GM23338 (cell line): ENCODE measurements at regions not wholly inside any gene's neighbourhood (a gene's known extent, or its start where the extent isn't known, plus 50 kb on each side); places are given as distances from the start of the nearest gene placed in this dataset.

Source experiments
- ATAC-seq: fragments of 200-7000 bp; cut with Tn5 transposase; 3 replicates; pipeline ENCODE4 v1.9.1; 2020
- DNase-seq: peaks from one replicate; pipeline ENCODE4 v3.0.0-alpha.2; 2015; ENCODE audit warnings: low spot score
- H2AFZ ChIP-seq: fragments of 200-600 bp; sonication (generic); 2 replicates; pipeline ENCODE4 v1.8.0; 2016; ENCODE audit warnings: antibody characterized with exemption, mild to moderate bottlenecking, moderate library complexity
- H3F3A ChIP-seq: fragments of 200-600 bp; sonication (generic); replicated peaks from 2 replicates; pipeline ENCODE4 v1.8.0; 2017; ENCODE audit warnings: antibody characterized with exemption, mixed run types, low read depth
- H3K27ac ChIP-seq: fragments of 200-600 bp; sonication (generic); 2 replicates; pipeline ENCODE4 v1.6.1; 2016; ENCODE audit warnings: low read depth
- H3K27me3 ChIP-seq: fragments of 200-600 bp; sonication (generic); 2 replicates; pipeline ENCODE4 v1.8.0; 2016; ENCODE audit warnings: mild to moderate bottlenecking, mixed run types, moderate library complexity; ENCODE audit not compliant: insufficient read depth
- H3K36me3 ChIP-seq: fragments of 200-600 bp; sonication (generic); 2 replicates; pipeline ENCODE4 v1.8.0; 2016; ENCODE audit warnings: mild to moderate bottlenecking; ENCODE audit not compliant: insufficient read depth
- H3K4me1 ChIP-seq: fragments of 200-600 bp; sonication (generic); 2 replicates; pipeline ENCODE4 v1.8.0; 2016; ENCODE audit warnings: mild to moderate bottlenecking, moderate library complexity; ENCODE audit not compliant: insufficient read depth
- H3K4me2 ChIP-seq: fragments of 200-600 bp; sonication (generic); 2 replicates; pipeline ENCODE4 v1.7.1; 2017; ENCODE audit warnings: mixed run types
- H3K4me3 ChIP-seq: fragments of 200-600 bp; sonication (generic); 2 replicates; pipeline ENCODE4 v1.6.1; 2016; ENCODE audit warnings: mixed run types
- H3K79me2 ChIP-seq: fragments of 200-600 bp; sonication (generic); replicated peaks from 2 replicates; pipeline ENCODE4 v1.8.0; 2017; ENCODE audit warnings: mild to moderate bottlenecking; ENCODE audit not compliant: insufficient read depth
- H3K9me2 ChIP-seq: fragments of 200-600 bp; sonication (generic); 2 replicates; pipeline ENCODE4 v1.8.0; 2017; ENCODE audit not compliant: insufficient read depth
- H4K20me1 ChIP-seq: fragments of 200-600 bp; sonication (generic); replicated peaks from 2 replicates; pipeline ENCODE4 v1.8.0; 2017; ENCODE audit warnings: mild to moderate bottlenecking; ENCODE audit not compliant: insufficient read depth
- H3K27ac Mint-ChIP-seq: 2 replicates; pipeline ENCODE4 v1.8.0; 2020; ENCODE audit warnings: inconsistent platforms, mild to moderate bottlenecking, moderate library complexity, mixed read lengths
- H3K27me3 Mint-ChIP-seq: 3 replicates; pipeline ENCODE4 v1.8.0; 2022; ENCODE audit warnings: low read depth, mild to moderate bottlenecking, moderate library complexity, mixed read lengths, inconsistent platforms; ENCODE audit not compliant: insufficient read depth, poor library complexity
- H3K36me3 Mint-ChIP-seq: 3 replicates; pipeline ENCODE4 v1.8.0; 2021; ENCODE audit warnings: low read depth, mild to moderate bottlenecking, inconsistent platforms, moderate library complexity, mixed read lengths
- H3K4me1 Mint-ChIP-seq: 3 replicates; pipeline ENCODE4 v1.8.0; 2020; ENCODE audit warnings: mild to moderate bottlenecking, inconsistent platforms, mixed read lengths
- H3K4me3 Mint-ChIP-seq: 3 replicates; pipeline ENCODE4 v1.8.0; 2021; ENCODE audit warnings: moderate library complexity, mild to moderate bottlenecking, inconsistent platforms, mixed read lengths
- H3K9me3 Mint-ChIP-seq: 3 replicates; pipeline ENCODE4 v1.8.0; 2020; ENCODE audit warnings: moderate library complexity, mild to moderate bottlenecking, inconsistent platforms, mixed read lengths
- CREB1 ChIP-seq: fragments of 250-450 bp; sonication (Bioruptor Pico); IDR thresholded peaks from 2 replicates; pipeline ENCODE4 v1.5.0; 2020; ENCODE audit warnings: low read depth, mild to moderate bottlenecking, moderate library complexity
- ETS1 ChIP-seq: IDR thresholded peaks from 2 replicates; pipeline ENCODE4 v1.6.1; 2016; ENCODE audit warnings: antibody characterized with exemption
- NANOG ChIP-seq: IDR thresholded peaks from 2 replicates; pipeline ENCODE4 v1.6.1; 2016; ENCODE audit warnings: antibody characterized with exemption, borderline replicate concordance
- POLR2AphosphoS5 ChIP-seq: IDR thresholded peaks from 2 replicates; pipeline ENCODE4 v1.6.1; 2016; ENCODE audit warnings: antibody characterized with exemption, low read depth
- REST ChIP-seq: IDR thresholded peaks from one replicate; pipeline ENCODE4 v1.6.1; 2018; ENCODE audit warnings: antibody characterized with exemption; ENCODE audit not compliant: unreplicated experiment
- STAT1 ChIP-seq: IDR thresholded peaks from one replicate; pipeline ENCODE4 v1.6.1; 2016; ENCODE audit warnings: antibody characterized with exemption; ENCODE audit not compliant: unreplicated experiment
- ZNF331 ChIP-seq: fragments of 250-450 bp; sonication (Bioruptor Pico); IDR thresholded peaks from 2 replicates; pipeline ENCODE4 v1.5.0; 2020; ENCODE audit warnings: low read depth, mild to moderate bottlenecking, moderate library complexity
- TF ChIP-seq, protein P1 (sequence below), 2 experiments: fragments of 200-600 bp in 1 of 2; sonication (generic) in 1 of 2; conservative IDR thresholded peaks; 2 replicates each; pipeline versions ENCODE4 v1.5.1 to v1.6.1; 2016 to 2017; ENCODE audit warnings: antibody characterized with exemption in 2 of 2, low read depth in 2 of 2, mild to moderate bottlenecking in 2 of 2, moderate library complexity in 1 of 2

- Histone ChIP-seq H3K4me2 (no peak overlapping the region), H3K27me3 (no peaks in the 10 kb centered on the region), H4K20me1 (no peaks in the 10 kb centered on the region), H3K36me3 (no peaks in the 10 kb centered on the region), H3K79me2 (no peaks in the 10 kb centered on the region), H3K9me2 (no peaks in the 10 kb centered on the region), H3K27ac (no peak overlapping the region), H3K4me3 (no peak overlapping the region), H3K4me1 (peaks cover 10% of the 10 kb centered on the region), H3F3A (no peaks in the 10 kb centered on the region), H2AFZ (peak overlapping the region; percentile 85; the same call in 1 of the 2 replicates)
- DNase-seq (no peak), ATAC-seq (no peak)
- Mint-ChIP-seq H3K4me1 (peaks cover 16% of the 10 kb centered on the region; the same call in 2 of the 3 replicates), H3K4me3 (no peak overlapping the region), H3K9me3 (no peaks in the 10 kb centered on the region), H3K27ac (no peak overlapping the region), H3K27me3 (peaks cover 2% of the 10 kb centered on the region), H3K36me3 (no peaks in the 10 kb centered on the region)
- TF ChIP-seq REST = no peak
- no peak for TF ChIP-seq POLR2AphosphoS5
- TF ChIP-seq ZNF331 (CRISPR knock-in tag) = no peak
- TF ChIP-seq, protein P1, sequence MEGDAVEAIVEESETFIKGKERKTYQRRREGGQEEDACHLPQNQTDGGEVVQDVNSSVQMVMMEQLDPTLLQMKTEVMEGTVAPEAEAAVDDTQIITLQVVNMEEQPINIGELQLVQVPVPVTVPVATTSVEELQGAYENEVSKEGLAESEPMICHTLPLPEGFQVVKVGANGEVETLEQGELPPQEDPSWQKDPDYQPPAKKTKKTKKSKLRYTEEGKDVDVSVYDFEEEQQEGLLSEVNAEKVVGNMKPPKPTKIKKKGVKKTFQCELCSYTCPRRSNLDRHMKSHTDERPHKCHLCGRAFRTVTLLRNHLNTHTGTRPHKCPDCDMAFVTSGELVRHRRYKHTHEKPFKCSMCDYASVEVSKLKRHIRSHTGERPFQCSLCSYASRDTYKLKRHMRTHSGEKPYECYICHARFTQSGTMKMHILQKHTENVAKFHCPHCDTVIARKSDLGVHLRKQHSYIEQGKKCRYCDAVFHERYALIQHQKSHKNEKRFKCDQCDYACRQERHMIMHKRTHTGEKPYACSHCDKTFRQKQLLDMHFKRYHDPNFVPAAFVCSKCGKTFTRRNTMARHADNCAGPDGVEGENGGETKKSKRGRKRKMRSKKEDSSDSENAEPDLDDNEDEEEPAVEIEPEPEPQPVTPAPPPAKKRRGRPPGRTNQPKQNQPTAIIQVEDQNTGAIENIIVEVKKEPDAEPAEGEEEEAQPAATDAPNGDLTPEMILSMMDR (conservative IDR thresholded peaks at IDR 0.05; ENCODE audit: low read depth in 2 of 2) = no peak
Observed at GRCh38 chr7:22601408-22601807, 101.4 kb upstream of the STEAP1B start.

DNA sequence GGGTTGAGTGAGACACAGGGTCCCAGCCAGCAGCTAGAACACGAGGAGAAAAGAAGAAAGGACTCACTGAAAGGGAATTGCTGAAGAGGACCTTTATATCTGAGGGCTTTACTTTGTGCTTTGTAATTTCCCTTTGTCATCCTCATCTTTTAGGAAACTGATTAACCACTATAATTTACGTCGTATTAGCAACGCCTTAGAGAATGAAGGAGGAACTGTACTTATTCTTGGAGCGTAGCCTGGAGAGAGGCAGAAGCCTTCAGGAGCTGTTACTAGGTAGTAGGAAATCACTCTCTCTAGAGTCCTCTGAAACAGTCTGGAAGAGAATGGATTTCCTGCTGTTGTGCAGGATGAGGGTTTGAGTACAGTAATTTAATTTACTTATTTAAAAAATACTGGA lies 101.0 kb upstream of the STEAP1B start:
- Histone ChIP-seq H2AFZ (peak overlapping the region; percentile 85), H4K20me1 (no peaks in the 10 kb centered on the region), H3K4me3 (no peak overlapping the region), H3K79me2 (no peaks in the 10 kb centered on the region), H3F3A (no peaks in the 10 kb centered on the region), H3K4me1 (peaks cover 10% of the 10 kb centered on the region), H3K9me2 (no peaks in the 10 kb centered on the region), H3K27ac (no peak overlapping the region), H3K4me2 (no peak overlapping the region), H3K36me3 (no peaks in the 10 kb centered on the region), H3K27me3 (no peaks in the 10 kb centered on the region)
- 0 out of 2 replicates have a peak overlapping the region, but pooled peaks have one; percentile 7 for H3K27ac Mint-ChIP-seq
- H3K9me3 Mint-ChIP-seq = no peaks in the 10 kb centered on the region
- DNase-seq (no peak), ATAC-seq (no peak; the same call in 2 of the 3 replicates)
- H3K4me1 Mint-ChIP-seq = peaks cover 16% of the 10 kb centered on the region; the same call in 2 of the 3 replicates
- H3K36me3 Mint-ChIP-seq = no peaks in the 10 kb centered on the region
- H3K4me3 Mint-ChIP-seq = no peak overlapping the region
- peaks cover 2% of the 10 kb centered on the region for H3K27me3 Mint-ChIP-seq
- no peak for TF ChIP-seq NANOG
- TF ChIP-seq, protein P1 (conservative IDR thresholded peaks at IDR 0.05; ENCODE audit: low read depth in 2 of 2) = no peak
- TF ChIP-seq STAT1 = no peak
- no peak for TF ChIP-seq ETS1
- TF ChIP-seq CREB1 (CRISPR knock-in tag) = no peak
